CD14-positive monocyte (primary cell): ENCODE measurements at regions not wholly inside any gene's neighbourhood (a gene's known extent, or its start where the extent isn't known, plus 50 kb on each side); places are given as distances from the start of the nearest gene placed in this dataset.

ENCODE experiments used
- DNase-seq, 3 donors: peaks; one replicate each; pipeline ENCODE4 v3.0.0-alpha.2; 2011 to 2022
- H2AFZ ChIP-seq: 2 replicates; pipeline ENCODE4 v1.6.0; 2012; ENCODE audit warnings: mild to moderate bottlenecking, low read depth, low read length, inconsistent platforms; ENCODE audit not compliant: insufficient read depth, poor library complexity, severe bottlenecking
- H3K27ac ChIP-seq, 2 donors: 1 replicate in 1 of 2; 2 replicates in 1 of 2; pipeline ENCODE4 v1.5.1; 2012 to 2013; ENCODE audit warnings: low read length in 2 of 2, control low read depth in 1 of 2, inconsistent platforms in 1 of 2, low read depth in 1 of 2, mild to moderate bottlenecking in 1 of 2
- H3K27me3 ChIP-seq, 2 donors: one replicate each; pipeline versions ENCODE4 v1.6.0 to v1.6.1; 2011 to 2013; ENCODE audit warnings: low read length in 2 of 2; ENCODE audit not compliant: control insufficient read depth in 2 of 2, insufficient read depth in 2 of 2
- H3K36me3 ChIP-seq, 2 donors: replicated peaks in 1 of 2; 1 replicate in 1 of 2; 2 replicates in 1 of 2; pipeline versions ENCODE4 v1.5.1 to v1.6.1; 2012 to 2013; ENCODE audit warnings: low read length in 2 of 2, control low read depth in 1 of 2, inconsistent platforms in 1 of 2, mild to moderate bottlenecking in 1 of 2; ENCODE audit not compliant: insufficient read depth in 2 of 2, control insufficient read depth in 1 of 2
- H3K4me1 ChIP-seq, 2 donors: 1 replicate in 1 of 2; 2 replicates in 1 of 2; pipeline versions ENCODE4 v1.5.1 to v1.6.1; 2012 to 2013; ENCODE audit warnings: low read length in 2 of 2, control low read depth in 1 of 2, inconsistent platforms in 1 of 2, mild to moderate bottlenecking in 1 of 2, moderate library complexity in 1 of 2; ENCODE audit not compliant: insufficient read depth in 2 of 2, control insufficient read depth in 1 of 2
- H3K4me2 ChIP-seq: replicated peaks from 2 replicates; pipeline ENCODE3; 2012; ENCODE audit warnings: low read length, moderate library complexity, mild to moderate bottlenecking; ENCODE audit not compliant: poor library complexity, severe bottlenecking; ENCODE audit errors: extremely low read depth
- H3K4me3 ChIP-seq, 3 experiments: fragments of 200-600 bp in 1 of 3; sonication (generic) in 1 of 3; replicated peaks in 1 of 3; 1 replicate in 2 of 3; 2 replicates in 1 of 3; pipeline ENCODE4 v1.5.1; 2011 to 2013; ENCODE audit warnings: low read length in 3 of 3, mild to moderate bottlenecking in 3 of 3, control low read depth in 2 of 3, low read depth in 2 of 3, inconsistent platforms in 1 of 3, moderate library complexity in 1 of 3
- H3K79me2 ChIP-seq: 2 replicates; pipeline ENCODE4 v1.6.0; 2012; ENCODE audit warnings: mild to moderate bottlenecking, control low read depth, inconsistent platforms, low read length, moderate library complexity; ENCODE audit not compliant: insufficient read depth
- H3K9ac ChIP-seq: 2 replicates; pipeline ENCODE4 v1.6.0; 2017; ENCODE audit warnings: low read length, mild to moderate bottlenecking; ENCODE audit not compliant: insufficient read depth, poor library complexity, severe bottlenecking
- H3K9me3 ChIP-seq, 2 donors: replicated peaks in 1 of 2; 1 replicate in 1 of 2; 2 replicates in 1 of 2; pipeline versions ENCODE4 v1.5.1 to v1.6.1; 2012 to 2013; ENCODE audit warnings: low read length in 2 of 2, control low read depth in 1 of 2; ENCODE audit not compliant: control insufficient read depth in 1 of 2, insufficient read depth in 1 of 2
- H4K20me1 ChIP-seq: 2 replicates; pipeline ENCODE4 v1.6.0; 2012; ENCODE audit warnings: mild to moderate bottlenecking, low read length, control low read depth, moderate library complexity; ENCODE audit not compliant: insufficient read depth
- H3K27ac Mint-ChIP-seq, 7 donors: one replicate each; pipeline ENCODE4 v1.8.0; 2020; ENCODE audit warnings: mild to moderate bottlenecking in 7 of 7, mixed read lengths in 7 of 7, moderate library complexity in 6 of 7, inconsistent platforms in 2 of 7
- H3K27me3 Mint-ChIP-seq, 3 donors: one replicate each; pipeline ENCODE4 v1.8.0; 2021 to 2022; ENCODE audit warnings: low read depth in 3 of 3, mild to moderate bottlenecking in 3 of 3, mixed read lengths in 3 of 3, moderate library complexity in 3 of 3, inconsistent platforms in 1 of 3
- H3K36me3 Mint-ChIP-seq, 2 donors: one replicate each; pipeline ENCODE4 v1.8.0; 2020; ENCODE audit warnings: mixed read lengths in 2 of 2, inconsistent platforms in 1 of 2, mild to moderate bottlenecking in 1 of 2
- H3K4me1 Mint-ChIP-seq: one replicate; pipeline ENCODE4 v1.8.0; 2020; ENCODE audit warnings: mild to moderate bottlenecking, mixed read lengths
- H3K4me3 Mint-ChIP-seq, 2 donors: one replicate each; pipeline ENCODE4 v1.8.0; 2020; ENCODE audit warnings: mild to moderate bottlenecking in 2 of 2, mixed read lengths in 2 of 2, moderate library complexity in 1 of 2
- H3K9me3 Mint-ChIP-seq, 7 donors: one replicate each; pipeline ENCODE4 v1.8.0; 2020 to 2022; ENCODE audit warnings: mixed read lengths in 7 of 7, mild to moderate bottlenecking in 6 of 7, moderate library complexity in 6 of 7, inconsistent platforms in 2 of 7
- WGBS: methylation state at CpG from one replicate; pipeline ENCODE4 v1.1.5; 2013; ENCODE audit warnings: missing lambda C conversion rate; ENCODE audit not compliant: insufficient coverage; 5-methylcytosine and 5-hydroxymethylcytosine counted together
- intact Hi-C, 2 donors: fragments of 100-400 bp; cut with micrococcal nuclease; formaldehyde crosslinking; loops; one replicate each; pipeline versions ENCODE4 v1.15.0 to v1.15.1; 2023
- TF ChIP-seq, protein P1 (sequence below): fragments of 200-600 bp; IDR thresholded peaks from one replicate; pipeline ENCODE4 v1.8.0; 2022; ENCODE audit warnings: antibody characterized with exemption, mild to moderate bottlenecking

DNA sequence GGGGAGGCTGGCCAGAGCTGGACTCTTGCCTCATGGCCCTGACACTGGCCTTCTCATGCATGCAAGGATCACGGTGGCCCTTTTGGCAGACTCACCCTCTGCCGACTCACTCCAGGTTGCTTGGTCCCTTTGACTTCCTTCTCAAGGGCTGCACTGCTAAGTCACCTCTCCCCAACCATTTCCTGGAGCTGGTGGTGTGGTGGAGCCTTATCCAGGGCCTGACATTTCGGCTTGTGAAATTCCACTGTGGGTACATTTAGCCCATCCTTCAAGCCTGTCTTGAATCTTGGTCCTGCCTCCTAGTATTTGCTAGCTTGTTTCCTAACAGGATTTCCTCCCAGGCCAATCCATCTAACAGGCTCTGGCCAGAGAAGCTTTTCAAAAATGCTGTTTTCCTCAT is 52.6 kb upstream of the JUN start:
- Mint-ChIP-seq H3K27me3 (peaks cover 0 to 1% (median 0%) of the 10 kb centered on the region in 3 donors), H3K27ac (no peak overlapping the region), H3K4me1 (peaks cover 36% of the 10 kb centered on the region), H3K4me3 (no peak overlapping the region), H3K9me3 (peaks cover 0 to 1% (median 0%) of the 10 kb centered on the region in 7 donors), H3K36me3 (no peaks in the 10 kb centered on the region)
- no peaks in the 10 kb centered on the region for H3K9me3 ChIP-seq
- no peak overlapping the region for H3K9ac ChIP-seq
- WGBS = 25% methylated on average over 2 of the region's 3 CpGs
- H3K27ac ChIP-seq = no peak overlapping the region
- H3K27me3 ChIP-seq = no peaks in the 10 kb centered on the region
- no peaks in the 10 kb centered on the region for H4K20me1 ChIP-seq
- H3K36me3 ChIP-seq = no peaks in the 10 kb centered on the region
- peak; percentile 33 to 41 (median 38) for DNase-seq
- no peaks in the 10 kb centered on the region for H3K79me2 ChIP-seq
- H3K4me2 ChIP-seq = no peak overlapping the region
- H3K4me3 ChIP-seq = no peak overlapping the region
- H3K4me1 ChIP-seq = peaks cover 22 to 23% of the 10 kb centered on the region in 2 donors
- intact Hi-C loops = no loop called here
- TF ChIP-seq, protein P1, sequence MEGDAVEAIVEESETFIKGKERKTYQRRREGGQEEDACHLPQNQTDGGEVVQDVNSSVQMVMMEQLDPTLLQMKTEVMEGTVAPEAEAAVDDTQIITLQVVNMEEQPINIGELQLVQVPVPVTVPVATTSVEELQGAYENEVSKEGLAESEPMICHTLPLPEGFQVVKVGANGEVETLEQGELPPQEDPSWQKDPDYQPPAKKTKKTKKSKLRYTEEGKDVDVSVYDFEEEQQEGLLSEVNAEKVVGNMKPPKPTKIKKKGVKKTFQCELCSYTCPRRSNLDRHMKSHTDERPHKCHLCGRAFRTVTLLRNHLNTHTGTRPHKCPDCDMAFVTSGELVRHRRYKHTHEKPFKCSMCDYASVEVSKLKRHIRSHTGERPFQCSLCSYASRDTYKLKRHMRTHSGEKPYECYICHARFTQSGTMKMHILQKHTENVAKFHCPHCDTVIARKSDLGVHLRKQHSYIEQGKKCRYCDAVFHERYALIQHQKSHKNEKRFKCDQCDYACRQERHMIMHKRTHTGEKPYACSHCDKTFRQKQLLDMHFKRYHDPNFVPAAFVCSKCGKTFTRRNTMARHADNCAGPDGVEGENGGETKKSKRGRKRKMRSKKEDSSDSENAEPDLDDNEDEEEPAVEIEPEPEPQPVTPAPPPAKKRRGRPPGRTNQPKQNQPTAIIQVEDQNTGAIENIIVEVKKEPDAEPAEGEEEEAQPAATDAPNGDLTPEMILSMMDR = no peak
- H2AFZ ChIP-seq = no peak overlapping the region

DNA sequence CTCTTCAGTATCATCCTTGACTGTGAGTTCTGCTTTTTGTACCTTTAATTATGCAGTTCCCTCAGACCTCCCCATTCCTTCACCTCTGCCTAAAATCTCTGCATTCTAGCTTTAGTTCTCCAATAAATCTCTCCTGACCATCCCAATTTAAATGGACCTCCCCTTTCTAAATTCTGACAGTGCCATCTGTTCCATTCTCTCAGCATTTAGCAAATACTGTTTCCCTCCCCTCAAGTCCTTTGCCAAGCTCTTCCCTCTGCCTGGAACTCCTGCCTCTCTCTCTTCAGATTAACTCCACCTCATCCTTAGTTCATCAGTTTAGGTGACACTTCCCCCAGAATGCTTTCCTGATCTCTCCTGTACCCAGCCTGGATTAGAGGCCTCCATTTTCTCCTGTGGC is 54.0 kb upstream of the JUN start:
- H3K4me1 Mint-ChIP-seq = peaks cover 33% of the 10 kb centered on the region
- no peak overlapping the region for H3K27ac Mint-ChIP-seq
- Histone ChIP-seq H3K4me3 (no peak overlapping the region), H3K27ac (no peak overlapping the region), H3K36me3 (no peaks in the 10 kb centered on the region), H3K9ac (no peak overlapping the region), H3K79me2 (no peaks in the 10 kb centered on the region), H3K4me2 (no peak overlapping the region), H3K9me3 (no peaks in the 10 kb centered on the region), H3K27me3 (no peaks in the 10 kb centered on the region), H3K4me1 (peaks cover 18 to 19% of the 10 kb centered on the region in 2 donors), H4K20me1 (no peaks in the 10 kb centered on the region), H2AFZ (no peak overlapping the region)
- TF ChIP-seq, protein P1 = no peak
- H3K4me3 Mint-ChIP-seq = no peak overlapping the region
- no peak for DNase-seq
- intact Hi-C loops = no loop called here
- H3K36me3 Mint-ChIP-seq = no peaks in the 10 kb centered on the region
- peaks cover 0 to 1% (median 0%) of the 10 kb centered on the region in 3 donors for H3K27me3 Mint-ChIP-seq
- peaks cover 0 to 1% (median 0%) of the 10 kb centered on the region in 7 donors for H3K9me3 Mint-ChIP-seq
